ENCODE measurements at regions not wholly inside any gene's neighbourhood (a gene's known extent, or its start where the extent isn't known, plus 50 kb on each side); places are given as distances from the start of the nearest gene placed in this dataset.

DNA sequence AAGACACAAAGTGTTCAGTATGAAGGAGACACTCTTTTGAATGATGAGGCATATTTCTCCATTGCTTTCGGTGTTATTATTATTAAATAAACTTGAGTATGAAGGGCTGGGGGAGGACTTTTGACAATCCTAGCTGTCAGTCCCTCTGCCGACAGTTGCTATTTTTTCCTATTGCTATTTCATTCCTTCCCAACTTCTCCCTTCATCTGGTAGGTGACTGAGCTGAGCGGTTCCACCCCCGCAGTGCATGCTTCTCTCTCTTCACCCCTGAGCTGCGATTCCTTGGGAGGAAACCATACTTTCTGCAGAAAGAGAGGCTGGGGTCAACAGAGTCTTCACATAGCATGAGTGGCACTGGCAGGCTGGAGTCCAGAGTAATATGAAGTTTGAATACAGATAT lies 261.2 kb upstream of the TAC1 start:
- no peak for TF ChIP-seq POLR2A (IDR thresholded peaks at IDR 0.05)
- TF ChIP-seq, protein P1, sequence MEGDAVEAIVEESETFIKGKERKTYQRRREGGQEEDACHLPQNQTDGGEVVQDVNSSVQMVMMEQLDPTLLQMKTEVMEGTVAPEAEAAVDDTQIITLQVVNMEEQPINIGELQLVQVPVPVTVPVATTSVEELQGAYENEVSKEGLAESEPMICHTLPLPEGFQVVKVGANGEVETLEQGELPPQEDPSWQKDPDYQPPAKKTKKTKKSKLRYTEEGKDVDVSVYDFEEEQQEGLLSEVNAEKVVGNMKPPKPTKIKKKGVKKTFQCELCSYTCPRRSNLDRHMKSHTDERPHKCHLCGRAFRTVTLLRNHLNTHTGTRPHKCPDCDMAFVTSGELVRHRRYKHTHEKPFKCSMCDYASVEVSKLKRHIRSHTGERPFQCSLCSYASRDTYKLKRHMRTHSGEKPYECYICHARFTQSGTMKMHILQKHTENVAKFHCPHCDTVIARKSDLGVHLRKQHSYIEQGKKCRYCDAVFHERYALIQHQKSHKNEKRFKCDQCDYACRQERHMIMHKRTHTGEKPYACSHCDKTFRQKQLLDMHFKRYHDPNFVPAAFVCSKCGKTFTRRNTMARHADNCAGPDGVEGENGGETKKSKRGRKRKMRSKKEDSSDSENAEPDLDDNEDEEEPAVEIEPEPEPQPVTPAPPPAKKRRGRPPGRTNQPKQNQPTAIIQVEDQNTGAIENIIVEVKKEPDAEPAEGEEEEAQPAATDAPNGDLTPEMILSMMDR (IDR thresholded peaks at IDR 0.05): no peak
